PC-9 (cell line): ENCODE measurements at regions not wholly inside any gene's neighbourhood (a gene's known extent, or its start where the extent isn't known, plus 50 kb on each side); places are given as distances from the start of the nearest gene placed in this dataset.

Source experiments
- EZH2 ChIP-seq: fragments of 200-600 bp; sonication (generic); IDR thresholded peaks from 2 replicates; pipeline ENCODE4 v1.8.0; 2017; ENCODE audit warnings: antibody characterized with exemption, low read depth
- TF ChIP-seq, protein P1 (sequence below): fragments of 200-600 bp; sonication (generic); conservative IDR thresholded peaks from 2 replicates; pipeline ENCODE4 v1.6.1; 2017; ENCODE audit warnings: mixed run types, antibody characterized with exemption, mild to moderate bottlenecking, moderate library complexity

DNA sequence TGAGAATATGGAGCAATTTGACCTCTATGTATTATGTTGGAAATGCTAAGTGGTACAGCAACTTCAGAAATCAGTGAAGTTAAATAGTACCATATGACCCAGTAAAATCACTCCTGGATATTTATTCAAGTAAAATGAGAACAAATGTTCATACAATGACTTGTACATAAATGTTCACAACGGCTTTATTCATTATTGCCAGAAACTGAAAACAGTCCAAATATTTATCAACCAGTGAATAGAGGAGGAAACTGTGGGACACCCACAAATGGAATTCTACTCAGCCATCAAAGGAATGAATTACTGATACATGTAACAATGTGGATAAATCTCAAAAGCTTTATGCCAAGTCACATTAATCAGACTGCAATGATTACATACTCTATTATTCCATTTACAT lies 416.3 kb downstream of the AASDHPPT start:
- TF ChIP-seq, protein P1, sequence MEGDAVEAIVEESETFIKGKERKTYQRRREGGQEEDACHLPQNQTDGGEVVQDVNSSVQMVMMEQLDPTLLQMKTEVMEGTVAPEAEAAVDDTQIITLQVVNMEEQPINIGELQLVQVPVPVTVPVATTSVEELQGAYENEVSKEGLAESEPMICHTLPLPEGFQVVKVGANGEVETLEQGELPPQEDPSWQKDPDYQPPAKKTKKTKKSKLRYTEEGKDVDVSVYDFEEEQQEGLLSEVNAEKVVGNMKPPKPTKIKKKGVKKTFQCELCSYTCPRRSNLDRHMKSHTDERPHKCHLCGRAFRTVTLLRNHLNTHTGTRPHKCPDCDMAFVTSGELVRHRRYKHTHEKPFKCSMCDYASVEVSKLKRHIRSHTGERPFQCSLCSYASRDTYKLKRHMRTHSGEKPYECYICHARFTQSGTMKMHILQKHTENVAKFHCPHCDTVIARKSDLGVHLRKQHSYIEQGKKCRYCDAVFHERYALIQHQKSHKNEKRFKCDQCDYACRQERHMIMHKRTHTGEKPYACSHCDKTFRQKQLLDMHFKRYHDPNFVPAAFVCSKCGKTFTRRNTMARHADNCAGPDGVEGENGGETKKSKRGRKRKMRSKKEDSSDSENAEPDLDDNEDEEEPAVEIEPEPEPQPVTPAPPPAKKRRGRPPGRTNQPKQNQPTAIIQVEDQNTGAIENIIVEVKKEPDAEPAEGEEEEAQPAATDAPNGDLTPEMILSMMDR: no peak
- TF ChIP-seq EZH2: no peak
